Testis (tissue), 2 donors: ENCODE measurements at regions not wholly inside any gene's neighbourhood (a gene's known extent, or its start where the extent isn't known, plus 50 kb on each side); places are given as distances from the start of the nearest gene placed in this dataset.

Experiments
- CTCF ChIP-seq, 3 experiments: fragments of 450-650 bp in 2 of 3; fragments of 200-600 bp in 1 of 3; sonication (generic) in 1 of 3; IDR thresholded peaks; one replicate each; pipeline ENCODE4 v1.5.1; 2016 to 2019; ENCODE audit warnings: antibody characterized with exemption in 3 of 3, mild to moderate bottlenecking in 2 of 3, moderate library complexity in 1 of 3
- POLR2A ChIP-seq: fragments of 450-650 bp; IDR thresholded peaks from one replicate; pipeline ENCODE4 v1.6.1; 2017; ENCODE audit warnings: antibody characterized with exemption, mild to moderate bottlenecking, moderate library complexity

DNA sequence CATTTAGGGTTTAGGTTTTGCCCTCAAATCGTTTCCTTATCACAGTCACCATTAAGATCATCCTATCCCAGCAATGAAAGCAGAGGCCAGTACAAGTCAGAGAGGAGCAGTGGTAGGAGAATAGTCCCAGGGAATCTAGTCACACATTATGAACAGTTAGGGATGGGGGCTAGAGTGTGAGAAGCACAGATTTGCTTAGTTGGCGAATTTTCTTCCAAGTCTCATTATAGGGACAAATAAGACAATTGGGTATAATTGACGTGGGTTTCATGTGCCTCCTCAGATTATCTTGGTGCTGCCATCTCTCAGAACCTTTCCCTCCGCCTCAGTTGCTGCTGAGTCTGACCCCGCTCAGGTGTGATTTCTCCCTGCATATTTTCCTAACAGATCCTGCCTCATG lies 407.1 kb downstream of the SQOR start:
- TF ChIP-seq CTCF (IDR thresholded peaks at IDR 0.05) (no peak), POLR2A (no peak)
